ENCODE measurements at regions not wholly inside any gene's neighbourhood (a gene's known extent, or its start where the extent isn't known, plus 50 kb on each side); places are given as distances from the start of the nearest gene placed in this dataset.
A peak's percentile ranks its signal among the peaks of the same experiment; 100 is the strongest.

DNA sequence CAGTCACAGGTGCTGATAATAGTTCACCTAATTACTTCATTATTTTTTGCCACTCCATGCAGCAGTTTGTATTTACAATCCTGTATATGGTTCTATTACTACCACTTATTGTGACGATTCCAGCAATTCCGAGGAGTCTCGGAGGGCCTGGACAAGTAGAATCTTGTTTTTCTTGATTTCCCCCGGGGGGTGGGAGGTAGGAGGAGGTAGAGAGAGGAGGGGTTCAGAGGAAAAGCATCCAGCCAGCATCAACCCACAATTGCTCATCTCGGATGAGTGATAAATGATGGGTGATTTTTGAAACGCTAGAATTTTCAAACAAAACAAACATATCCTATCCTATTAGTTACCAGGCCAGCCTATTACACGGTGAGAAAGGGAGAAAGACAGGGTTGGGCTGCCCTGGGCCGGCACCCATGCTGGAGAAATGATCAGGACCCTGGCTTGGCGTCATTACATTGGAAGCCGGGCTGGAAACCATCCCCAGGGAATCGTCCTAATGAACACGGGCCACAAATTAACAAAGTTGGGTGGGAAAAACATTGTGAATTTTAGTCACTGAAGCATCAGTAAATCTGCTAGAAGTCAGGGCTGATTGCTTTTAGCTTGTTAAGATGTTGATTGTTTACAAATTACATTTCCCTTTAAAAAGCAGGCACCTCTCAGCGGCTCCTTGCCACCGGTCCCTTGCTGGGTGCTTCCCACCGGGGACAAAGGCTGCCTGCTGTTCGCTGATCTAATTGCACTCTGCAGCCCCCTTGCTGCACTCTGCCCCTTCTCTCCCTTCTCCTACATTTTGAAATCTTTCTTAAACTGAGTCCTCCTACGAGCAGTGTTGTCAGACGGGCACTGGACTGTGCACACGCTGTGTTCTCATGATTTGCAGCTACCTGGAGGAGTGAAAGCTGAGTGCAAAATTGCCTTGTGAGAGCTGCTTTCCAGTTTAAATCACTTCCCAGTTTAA, 95.5 kb downstream of the FAM204A start:
- Histone ChIP-seq H3K36me3 (no peaks in the 10 kb centered on the region), H3K4me1 (peaks cover 0 to under 1% (median under 1%) of the 10 kb centered on the region in 4 donors), H3K27ac (replicated peaks in 1 of 4) (no peak overlapping the region), H3K4me3 (no peak overlapping the region), H3K27me3 (peaks cover 0 to 76% (median 16%) of the 10 kb centered on the region in 4 donors), H3K9me3 (no peaks in the 10 kb centered on the region)
- no peak for TF ChIP-seq EP300 (IDR thresholded peaks at IDR 0.05)
- TF ChIP-seq POLR2A (IDR thresholded peaks at IDR 0.05; ENCODE audit: low read depth), result no peak
- TF ChIP-seq, protein P1, sequence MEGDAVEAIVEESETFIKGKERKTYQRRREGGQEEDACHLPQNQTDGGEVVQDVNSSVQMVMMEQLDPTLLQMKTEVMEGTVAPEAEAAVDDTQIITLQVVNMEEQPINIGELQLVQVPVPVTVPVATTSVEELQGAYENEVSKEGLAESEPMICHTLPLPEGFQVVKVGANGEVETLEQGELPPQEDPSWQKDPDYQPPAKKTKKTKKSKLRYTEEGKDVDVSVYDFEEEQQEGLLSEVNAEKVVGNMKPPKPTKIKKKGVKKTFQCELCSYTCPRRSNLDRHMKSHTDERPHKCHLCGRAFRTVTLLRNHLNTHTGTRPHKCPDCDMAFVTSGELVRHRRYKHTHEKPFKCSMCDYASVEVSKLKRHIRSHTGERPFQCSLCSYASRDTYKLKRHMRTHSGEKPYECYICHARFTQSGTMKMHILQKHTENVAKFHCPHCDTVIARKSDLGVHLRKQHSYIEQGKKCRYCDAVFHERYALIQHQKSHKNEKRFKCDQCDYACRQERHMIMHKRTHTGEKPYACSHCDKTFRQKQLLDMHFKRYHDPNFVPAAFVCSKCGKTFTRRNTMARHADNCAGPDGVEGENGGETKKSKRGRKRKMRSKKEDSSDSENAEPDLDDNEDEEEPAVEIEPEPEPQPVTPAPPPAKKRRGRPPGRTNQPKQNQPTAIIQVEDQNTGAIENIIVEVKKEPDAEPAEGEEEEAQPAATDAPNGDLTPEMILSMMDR (IDR thresholded peaks at IDR 0.05), result no peak
- TF ChIP-seq POLR2AphosphoS5 (IDR thresholded peaks at IDR 0.05), result no peak
- DNase-seq (ENCODE audit: extremely low spot score), result peak; percentile 10
- 27% methylated on average over 19 of the region's 19 CpGs for WGBS
- intact Hi-C loops (cut with DNase I), result no loop called here

DNA sequence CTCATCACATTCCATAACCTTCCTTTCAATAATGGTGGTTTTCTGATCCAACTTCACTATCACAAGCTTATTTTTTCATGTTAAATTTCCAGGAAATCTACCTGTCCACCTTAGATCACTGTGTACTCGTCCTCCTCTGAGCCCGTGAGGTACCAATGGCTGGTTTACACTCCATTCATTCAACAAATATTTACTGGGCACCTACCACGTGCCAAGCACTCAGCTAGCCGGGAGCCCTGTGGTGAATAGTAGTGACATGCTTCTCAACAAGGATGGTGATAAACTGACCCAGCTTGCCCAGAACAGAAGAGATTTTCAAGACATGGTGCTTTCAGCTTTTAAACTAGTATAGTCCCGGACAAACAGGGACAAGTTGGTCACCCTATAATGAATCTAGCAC, 98.2 kb downstream of the FAM204A start:
- WGBS, result 50% methylated on average over 4 of the region's 5 CpGs
- intact Hi-C loops (cut with DNase I), result loop anchor here (5.0 kb wide), 2 partner anchors 137 to 707 kb away; no protein-coding TSS in a partner anchor
- Histone ChIP-seq H3K27me3 (peaks cover 0 to 79% (median 17%) of the 10 kb centered on the region in 4 donors), H3K27ac (replicated peaks in 1 of 4) (no peak overlapping the region), H3K4me1 (peaks cover 0 to 7% (median 3%) of the 10 kb centered on the region in 4 donors), H3K9me3 (no peaks in the 10 kb centered on the region), H3K36me3 (no peaks in the 10 kb centered on the region), H3K4me3 (no peak overlapping the region)
- no peak for DNase-seq (ENCODE audit: extremely low spot score)
- TF ChIP-seq POLR2A (IDR thresholded peaks at IDR 0.05; ENCODE audit: low read depth), result no peak
- TF ChIP-seq POLR2AphosphoS5 (IDR thresholded peaks at IDR 0.05), result no peak
- no peak for TF ChIP-seq EP300 (IDR thresholded peaks at IDR 0.05)
- TF ChIP-seq, protein P1 (IDR thresholded peaks at IDR 0.05), result no peak

DNA sequence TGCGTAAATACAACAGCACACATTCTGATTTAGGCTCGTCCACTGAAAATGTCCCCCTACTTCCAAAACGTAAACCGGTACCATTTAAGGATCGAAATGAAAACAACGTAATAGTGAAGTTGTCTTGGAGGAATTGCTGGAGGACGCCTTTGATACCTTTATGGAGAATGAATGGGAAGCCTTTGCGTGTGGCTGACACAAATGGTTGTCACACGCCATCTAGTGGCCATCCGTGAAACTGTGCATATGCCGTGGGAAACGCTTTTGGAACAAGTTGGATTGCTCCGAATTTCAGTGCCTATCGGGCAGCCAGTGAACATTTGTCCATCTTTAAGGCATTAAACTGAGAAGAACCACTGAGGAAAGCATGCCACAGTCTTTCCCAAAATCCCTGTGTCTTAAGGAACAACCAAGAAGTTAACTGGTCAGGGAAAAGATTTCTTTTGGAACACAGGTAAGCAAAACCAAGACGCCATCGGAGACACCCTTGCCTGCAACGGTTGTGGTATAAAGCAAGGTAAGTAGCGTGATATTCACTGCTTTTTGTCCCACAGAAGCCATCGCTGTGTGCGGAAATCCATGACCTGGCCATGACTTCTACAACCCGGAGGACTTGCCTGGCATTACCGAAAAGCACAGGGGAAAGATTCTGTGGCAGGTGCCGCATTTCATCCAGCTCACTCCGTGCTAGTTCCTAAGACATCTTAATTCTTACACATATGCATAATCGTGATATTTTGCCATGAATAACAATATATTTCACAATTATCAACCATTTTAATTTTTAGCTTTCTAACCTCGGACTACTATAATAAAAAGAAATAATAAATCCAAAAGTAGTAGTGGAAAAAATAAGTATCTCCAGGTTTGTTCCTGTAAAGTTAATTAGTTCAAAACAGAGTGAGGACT, 100.6 kb downstream of the FAM204A start:
- peaks cover 0 to 73% (median 10%) of the 10 kb centered on the region in 4 donors for H3K27me3 ChIP-seq
- TF ChIP-seq, protein P1 (IDR thresholded peaks at IDR 0.05), result peak; percentile 86 to 94 (median 93)
- no peak for TF ChIP-seq POLR2A (IDR thresholded peaks at IDR 0.05; ENCODE audit: low read depth)

DNA sequence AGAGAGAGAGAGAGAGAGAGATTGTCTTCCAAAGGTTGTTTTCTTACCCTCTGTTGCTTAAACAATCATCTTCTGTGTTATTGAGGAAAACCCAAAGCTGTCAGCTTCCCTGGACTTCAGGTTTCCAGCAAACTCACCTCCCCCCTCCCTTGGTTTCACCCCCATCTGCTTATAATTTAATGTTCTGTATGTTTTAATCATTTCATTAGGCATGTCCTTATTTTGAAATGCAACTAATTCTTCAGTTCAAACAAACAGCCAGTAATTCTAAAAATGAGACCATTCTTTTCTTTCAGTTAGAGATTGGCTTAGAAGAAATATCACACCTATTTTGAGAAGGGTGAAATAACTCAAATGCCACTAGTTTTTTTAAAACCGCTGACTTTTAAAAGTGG, 102.9 kb downstream of the FAM204A start:
- H3K27me3 ChIP-seq, result peaks cover 0 to 63% (median 8%) of the 10 kb centered on the region in 4 donors

More for the DNA sequence above, 100.6 kb downstream of the FAM204A start:
- Histone ChIP-seq H3K4me3 (no peak overlapping the region), H3K9me3 (no peaks in the 10 kb centered on the region), H3K4me1 (peaks cover 0 to 7% (median 3%) of the 10 kb centered on the region in 4 donors), H3K36me3 (no peaks in the 10 kb centered on the region), H3K27ac (replicated peaks in 1 of 4) (no peak overlapping the region)
- intact Hi-C loops (cut with DNase I), result loop anchor here (5.0 kb wide), 2 partner anchors 134 to 704 kb away; no protein-coding TSS in a partner anchor
- peak; percentile 95 for DNase-seq (ENCODE audit: extremely low spot score)
- 28% methylated on average over 25 of the region's 26 CpGs for WGBS

More for the DNA sequence above, 102.9 kb downstream of the FAM204A start:
- no peak overlapping the region for H3K4me3 ChIP-seq
- intact Hi-C loops (cut with DNase I), result loop anchor here (2.0 kb wide), 1 partner anchor 742 kb away; no protein-coding TSS in a partner anchor
- 74% methylated on average over 1 of the region's 1 CpG for WGBS
- peaks cover 0 to 7% (median 3%) of the 10 kb centered on the region in 4 donors for H3K4me1 ChIP-seq
- no peak overlapping the region for H3K27ac ChIP-seq (replicated peaks in 1 of 4)
- no peaks in the 10 kb centered on the region for H3K9me3 ChIP-seq
- no peaks in the 10 kb centered on the region for H3K36me3 ChIP-seq
- TF ChIP-seq POLR2A (IDR thresholded peaks at IDR 0.05; ENCODE audit: low read depth) (no peak), POLR2AphosphoS5 (IDR thresholded peaks at IDR 0.05) (no peak), EP300 (IDR thresholded peaks at IDR 0.05) (no peak)
- DNase-seq (ENCODE audit: extremely low spot score), result no peak
